Epithelial cell of esophagus (primary cell): ENCODE measurements at regions not wholly inside any gene's neighbourhood (a gene's known extent, or its start where the extent isn't known, plus 50 kb on each side); places are given as distances from the start of the nearest gene placed in this dataset.

Experiments used
- DNase-seq: peaks from one replicate; pipeline ENCODE4 v3.0.0; 2010; ENCODE audit warnings: low read depth
- H3K4me3 ChIP-seq: 2 replicates; pipeline ENCODE4 v1.5.1; 2011; ENCODE audit warnings: mild to moderate bottlenecking, low read length, control low read depth
- CTCF ChIP-seq: IDR thresholded peaks from 2 replicates; pipeline ENCODE4 v1.5.1; 2011; ENCODE audit warnings: low read depth, mild to moderate bottlenecking, low read length, control low read depth, inconsistent platforms; ENCODE audit not compliant: insufficient read depth; ENCODE audit errors: missing control alignments

- no peak for DNase-seq
- TF ChIP-seq CTCF: no peak
- H3K4me3 ChIP-seq: no peak overlapping the region
These were observed 308.7 kb upstream of the SGK1 start for GRCh38 chr6:134626589-134626988.

DNA sequence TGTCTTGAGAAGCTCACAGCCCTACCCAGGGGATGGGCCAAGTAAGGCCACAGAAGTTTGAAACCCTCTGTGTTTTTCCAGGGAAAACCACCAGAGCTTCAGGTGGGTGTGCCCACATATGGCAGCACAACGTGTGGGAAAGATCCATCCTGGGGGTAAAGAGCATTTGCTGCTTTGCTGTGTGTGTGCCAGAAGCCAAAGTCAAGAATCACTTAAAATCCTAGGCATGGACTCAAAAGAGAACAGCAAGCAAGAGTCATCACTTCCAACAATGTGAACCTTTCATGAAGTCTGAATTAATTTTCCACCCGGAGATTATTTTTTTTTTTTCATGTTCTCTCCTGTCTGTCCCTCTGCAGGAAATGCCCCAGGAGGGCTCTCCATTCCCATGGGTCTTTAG is 308.2 kb upstream of the SGK1 start:
- DNase-seq: no peak
- no peak for TF ChIP-seq CTCF
- H3K4me3 ChIP-seq: no peak overlapping the region

DNA sequence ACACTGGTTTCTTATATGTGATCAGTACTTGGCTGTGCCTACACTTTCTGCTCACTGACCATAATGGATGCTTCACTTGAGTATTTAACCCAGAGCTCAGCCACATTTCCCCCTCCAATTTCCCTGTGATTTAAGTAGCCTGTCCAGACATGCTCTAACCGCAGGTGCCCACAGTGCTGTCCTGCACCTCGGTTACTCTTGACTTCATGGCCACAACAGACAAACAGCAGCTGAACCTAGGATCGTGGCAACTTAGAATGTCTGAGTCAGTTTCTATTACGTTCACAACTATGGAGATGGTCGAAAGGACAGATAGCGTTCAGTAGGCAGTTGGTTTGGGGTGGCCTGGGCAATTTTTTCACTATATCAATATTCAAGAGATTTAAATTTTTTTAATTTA is 306.9 kb upstream of the SGK1 start:
- DNase-seq: peak; percentile 21
- no peak overlapping the region for H3K4me3 ChIP-seq
- no peak for TF ChIP-seq CTCF

GRCh38 chr6:134623401-134623800 is 305.5 kb upstream of the SGK1 start:
- TF ChIP-seq CTCF: no peak
- H3K4me3 ChIP-seq: no peak overlapping the region
- no peak for DNase-seq

- TF ChIP-seq CTCF: no peak
- DNase-seq: peak; percentile 59
- H3K4me3 ChIP-seq: no peak overlapping the region
These were observed 304.7 kb upstream of the SGK1 start for GRCh38 chr6:134622382-134623173.

DNA sequence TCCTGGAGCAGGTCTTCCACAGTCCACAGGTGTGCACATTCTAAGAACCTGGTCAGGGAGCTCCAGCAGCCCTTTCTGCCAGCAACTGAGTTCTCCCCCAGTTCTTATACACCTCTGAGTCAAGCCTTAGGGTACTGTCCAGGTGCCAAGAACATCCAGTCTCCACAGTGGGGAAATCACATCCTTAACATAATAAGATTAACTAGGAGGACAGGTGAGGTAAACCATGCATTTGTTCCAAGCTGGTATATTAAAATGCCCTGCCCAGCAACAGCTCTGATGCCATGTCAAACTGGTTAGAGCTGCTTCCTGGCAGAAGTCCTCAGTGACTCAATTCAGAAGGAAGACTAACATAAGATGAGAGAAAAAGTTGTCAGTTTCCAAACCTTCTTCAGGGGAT is 303.9 kb upstream of the SGK1 start:
- no peak for TF ChIP-seq CTCF
- DNase-seq: peak; percentile 97
- H3K4me3 ChIP-seq: no peak overlapping the region

GRCh38 chr6:134619789-134620188 is 301.9 kb upstream of the SGK1 start:
- no peak overlapping the region for H3K4me3 ChIP-seq
- TF ChIP-seq CTCF: no peak
- peak; percentile 68 for DNase-seq
